Neural crest cell (in vitro differentiated cells): ENCODE measurements at regions not wholly inside any gene's neighbourhood (a gene's known extent, or its start where the extent isn't known, plus 50 kb on each side); places are given as distances from the start of the nearest gene placed in this dataset.

Source experiments
- DNase-seq: peaks from one replicate; pipeline ENCODE4 v3.0.0; 2021; ENCODE audit warnings: low read depth, mixed read lengths, low spot score
- H3K27ac Mint-ChIP-seq: one replicate; pipeline ENCODE4 v1.8.0; 2021; ENCODE audit warnings: mild to moderate bottlenecking, mixed read lengths; ENCODE audit not compliant: unreplicated experiment
- H3K27me3 Mint-ChIP-seq: 2 replicates; pipeline ENCODE4 v1.8.0; 2021; ENCODE audit warnings: low read depth, mild to moderate bottlenecking, mixed read lengths
- H3K36me3 Mint-ChIP-seq: 2 replicates; pipeline ENCODE4 v1.8.0; 2021; ENCODE audit warnings: low read depth, mild to moderate bottlenecking, mixed read lengths
- H3K4me1 Mint-ChIP-seq: 2 replicates; pipeline ENCODE4 v1.8.0; 2021; ENCODE audit warnings: mixed read lengths
- H3K4me3 Mint-ChIP-seq: one replicate; pipeline ENCODE4 v1.8.0; 2021; ENCODE audit warnings: mild to moderate bottlenecking, mixed read lengths
- H3K9me3 Mint-ChIP-seq: 2 replicates; pipeline ENCODE4 v1.8.0; 2021; ENCODE audit warnings: mixed read lengths
- CTCF ChIP-seq: fragments of 200-600 bp; sonication (generic); conservative IDR thresholded peaks from 2 replicates; pipeline ENCODE4 v1.5.0; 2021; ENCODE audit warnings: antibody characterized with exemption, mild to moderate bottlenecking

GRCh38 chr2:37829616-37830395 is 95.3 kb upstream of the RMDN2 start:
- no peak for DNase-seq
- H3K27ac Mint-ChIP-seq, result no peak overlapping the region
- H3K36me3 Mint-ChIP-seq, result no peaks in the 10 kb centered on the region
- no peaks in the 10 kb centered on the region for H3K9me3 Mint-ChIP-seq
- peaks cover 15% of the 10 kb centered on the region for H3K27me3 Mint-ChIP-seq
- no peak for TF ChIP-seq CTCF
- H3K4me3 Mint-ChIP-seq, result no peak overlapping the region
- peaks cover 5% of the 10 kb centered on the region for H3K4me1 Mint-ChIP-seq

DNA sequence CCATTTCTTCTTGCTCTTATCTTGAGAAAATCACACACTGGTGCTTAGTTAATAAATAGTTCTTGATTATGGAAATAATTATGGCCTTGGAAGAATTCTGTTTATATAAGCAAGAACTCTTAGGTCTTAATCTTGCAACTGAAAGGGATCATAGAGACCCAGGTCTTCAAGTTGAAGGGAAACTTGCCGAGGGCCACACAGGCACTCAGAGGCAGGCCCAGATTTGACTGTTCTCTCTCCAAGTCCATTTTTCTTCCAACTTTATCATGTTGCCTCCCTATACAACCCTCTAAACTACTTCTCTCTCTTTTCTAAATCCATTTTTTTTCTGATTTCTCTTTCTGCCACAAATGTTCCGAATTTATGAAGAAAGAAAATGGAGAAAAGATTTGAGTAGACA is 94.5 kb upstream of the RMDN2 start:
- Mint-ChIP-seq H3K27me3 (peaks cover 15% of the 10 kb centered on the region), H3K27ac (no peak overlapping the region), H3K4me3 (no peak overlapping the region), H3K36me3 (no peaks in the 10 kb centered on the region), H3K4me1 (peaks cover 5% of the 10 kb centered on the region), H3K9me3 (no peaks in the 10 kb centered on the region)
- no peak for TF ChIP-seq CTCF
- DNase-seq, result no peak

GRCh38 chr2:37831081-37831780 is 93.9 kb upstream of the RMDN2 start:
- DNase-seq, result no peak
- H3K27ac Mint-ChIP-seq, result no peak overlapping the region
- peaks cover 5% of the 10 kb centered on the region for H3K4me1 Mint-ChIP-seq
- no peak overlapping the region for H3K4me3 Mint-ChIP-seq
- no peak for TF ChIP-seq CTCF
- H3K9me3 Mint-ChIP-seq, result no peaks in the 10 kb centered on the region
- peaks cover 15% of the 10 kb centered on the region for H3K27me3 Mint-ChIP-seq
- no peaks in the 10 kb centered on the region for H3K36me3 Mint-ChIP-seq

DNA sequence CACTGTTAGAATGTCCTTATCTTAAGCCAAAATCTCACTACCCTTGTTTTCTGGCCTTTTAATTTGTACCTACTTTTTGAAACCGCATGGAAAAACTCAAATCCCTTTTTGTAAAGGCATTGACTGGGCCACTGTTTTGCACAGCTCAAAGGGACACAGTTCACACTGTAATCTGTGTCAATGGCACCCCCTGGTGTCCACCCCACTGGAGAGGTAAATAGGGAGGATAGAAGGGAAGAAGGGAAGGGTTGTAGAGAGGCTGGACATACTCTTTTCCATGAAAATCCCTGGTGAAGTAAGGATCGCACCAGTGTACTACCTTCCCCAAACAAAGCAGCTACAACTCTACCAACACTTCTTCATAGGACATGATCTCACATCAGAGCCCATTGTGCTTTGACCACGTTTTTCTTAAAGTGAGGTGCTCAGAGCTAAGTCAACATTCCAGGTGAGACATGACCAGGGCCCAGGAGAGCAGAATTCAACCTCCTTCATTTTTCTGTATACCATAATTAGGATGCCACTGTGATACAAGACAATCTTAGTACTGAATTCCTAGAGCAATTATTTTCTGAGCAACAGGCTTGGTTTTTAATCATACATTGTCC is 92.4 kb upstream of the RMDN2 start:
- peak; percentile 82 for DNase-seq
- H3K4me1 Mint-ChIP-seq, result peaks cover 5% of the 10 kb centered on the region
- no peak overlapping the region for H3K27ac Mint-ChIP-seq
- H3K9me3 Mint-ChIP-seq, result no peaks in the 10 kb centered on the region
- H3K27me3 Mint-ChIP-seq, result peaks cover 15% of the 10 kb centered on the region
- H3K4me3 Mint-ChIP-seq, result no peak overlapping the region
- TF ChIP-seq CTCF, result peak; percentile 86
- H3K36me3 Mint-ChIP-seq, result no peaks in the 10 kb centered on the region

DNA sequence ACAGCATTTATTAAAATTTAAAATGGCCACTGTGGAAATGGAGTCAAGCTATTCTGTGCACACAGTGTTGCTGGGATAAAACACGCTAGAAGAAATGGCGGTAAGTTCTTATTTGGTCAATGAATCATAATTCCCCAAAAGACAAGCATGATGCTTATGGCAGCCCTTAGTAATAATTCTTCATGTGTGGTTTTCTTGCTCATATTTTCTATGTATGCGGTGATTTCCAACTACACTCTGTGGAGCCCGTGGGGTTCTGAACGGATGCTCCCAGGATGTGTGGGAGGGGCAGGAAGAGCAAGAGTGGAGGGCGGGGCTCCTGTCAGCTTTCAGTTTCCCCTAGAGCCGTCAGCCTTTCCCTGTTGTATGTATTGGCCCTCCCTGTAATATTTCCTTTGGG is 91.7 kb upstream of the RMDN2 start:
- H3K27ac Mint-ChIP-seq, result no peak overlapping the region
- no peak overlapping the region for H3K4me3 Mint-ChIP-seq
- peaks cover 14% of the 10 kb centered on the region for H3K27me3 Mint-ChIP-seq
- TF ChIP-seq CTCF, result no peak
- DNase-seq, result no peak
- H3K9me3 Mint-ChIP-seq, result no peaks in the 10 kb centered on the region
- peaks cover 5% of the 10 kb centered on the region for H3K4me1 Mint-ChIP-seq
- H3K36me3 Mint-ChIP-seq, result no peaks in the 10 kb centered on the region
